T-cell (primary cell): ENCODE measurements at regions not wholly inside any gene's neighbourhood (a gene's known extent, or its start where the extent isn't known, plus 50 kb on each side); places are given as distances from the start of the nearest gene placed in this dataset.

Experiments used
- ATAC-seq, 4 experiments: fragments of 200-7000 bp in 3 of 4; fragments of 150-1000 bp in 1 of 4; cut with Tn5 transposase; replicated peaks in 1 of 4; 1 replicate in 3 of 4; 2 replicates in 1 of 4; pipeline ENCODE4 v1.10.0; 2021; ENCODE audit warnings: moderate library complexity in 3 of 4, mild to moderate bottlenecking in 2 of 4, moderate number of reproducible peaks in 1 of 4
- CTCF ChIA-PET, 2 donors: fragments of 300-600 bp; sonication (Branson Sonifier 250); formaldehyde crosslinking; loops; one replicate each; lab custom pipeline; 2022; ENCODE audit warnings: antibody characterized with exemption in 2 of 2; lab: Charles Lee
- POLR2A ChIA-PET, 2 donors: fragments of 300-600 bp; sonication (Branson Sonifier 250); formaldehyde crosslinking; loops; one replicate each; lab custom pipeline; 2022; ENCODE audit warnings: antibody characterized with exemption in 2 of 2; lab: Charles Lee
- DNase-seq, 35 experiments: peaks; one replicate each; pipeline versions ENCODE4 v3.0.0 to v3.0.0-alpha.2; 2013 to 2023
- H3K27ac ChIP-seq: one replicate; pipeline ENCODE4 v1.5.1; 2013; ENCODE audit warnings: low read length
- H3K27me3 ChIP-seq, 2 experiments: replicated peaks in 1 of 2; 1 replicate in 1 of 2; 2 replicates in 1 of 2; pipeline versions ENCODE4 v1.6.1 to v1.7.0; 2013; ENCODE audit warnings: low read length in 1 of 2, mixed read lengths in 1 of 2; ENCODE audit not compliant: control insufficient read depth in 2 of 2, insufficient read depth in 2 of 2; ENCODE audit errors: extremely low read depth in 1 of 2
- H3K36me3 ChIP-seq, 2 donors: 1 replicate in 1 of 2; 2 replicates in 1 of 2; pipeline versions ENCODE4 v1.6.1 to v1.7.0; 2013; ENCODE audit warnings: low read length in 1 of 2; ENCODE audit not compliant: control insufficient read depth in 2 of 2, insufficient read depth in 1 of 2; ENCODE audit errors: extremely low read depth in 1 of 2
- H3K4me1 ChIP-seq, 2 experiments: 1 replicate in 1 of 2; 2 replicates in 1 of 2; pipeline versions ENCODE4 v1.6.1 to v1.7.0; 2013; ENCODE audit warnings: low read length in 2 of 2, mixed read lengths in 1 of 2; ENCODE audit not compliant: insufficient read depth in 2 of 2, control insufficient read depth in 1 of 2; ENCODE audit errors: extremely low read depth in 1 of 2
- H3K4me3 ChIP-seq, 2 donors: 1 replicate in 1 of 2; 2 replicates in 1 of 2; pipeline versions ENCODE4 v1.5.1 to v1.7.0; 2013; ENCODE audit warnings: mild to moderate bottlenecking in 2 of 2, low read length in 1 of 2, moderate library complexity in 1 of 2; ENCODE audit not compliant: control insufficient read depth in 1 of 2; ENCODE audit errors: extremely low read depth in 1 of 2
- H3K9me3 ChIP-seq: 2 replicates; pipeline ENCODE4 v1.7.0; 2013
- H3K27ac Mint-ChIP-seq, 2 donors: one replicate each; pipeline ENCODE4 v1.8.0; 2020 to 2021; ENCODE audit warnings: mild to moderate bottlenecking in 2 of 2, mixed read lengths in 2 of 2
- H3K27me3 Mint-ChIP-seq, 2 donors: one replicate each; pipeline ENCODE4 v1.8.0; 2021 to 2022; ENCODE audit warnings: mixed read lengths in 2 of 2
- H3K36me3 Mint-ChIP-seq: one replicate; pipeline ENCODE4 v1.8.0; 2021; ENCODE audit warnings: mixed read lengths
- H3K4me1 Mint-ChIP-seq, 3 donors: one replicate each; pipeline ENCODE4 v1.8.0; 2020 to 2022; ENCODE audit warnings: mixed read lengths in 3 of 3, mild to moderate bottlenecking in 1 of 3
- H3K4me3 Mint-ChIP-seq, 3 donors: one replicate each; pipeline ENCODE4 v1.8.0; 2020 to 2022; ENCODE audit warnings: mild to moderate bottlenecking in 3 of 3, mixed read lengths in 3 of 3, moderate library complexity in 3 of 3
- H3K9me3 Mint-ChIP-seq, 3 donors: one replicate each; pipeline ENCODE4 v1.8.0; 2020 to 2022; ENCODE audit warnings: mixed read lengths in 3 of 3
- WGBS: methylation state at CpG from one replicate; pipeline ENCODE4 v1.1.5; 2013; ENCODE audit warnings: missing lambda C conversion rate; ENCODE audit not compliant: insufficient coverage; 5-methylcytosine and 5-hydroxymethylcytosine counted together

DNA sequence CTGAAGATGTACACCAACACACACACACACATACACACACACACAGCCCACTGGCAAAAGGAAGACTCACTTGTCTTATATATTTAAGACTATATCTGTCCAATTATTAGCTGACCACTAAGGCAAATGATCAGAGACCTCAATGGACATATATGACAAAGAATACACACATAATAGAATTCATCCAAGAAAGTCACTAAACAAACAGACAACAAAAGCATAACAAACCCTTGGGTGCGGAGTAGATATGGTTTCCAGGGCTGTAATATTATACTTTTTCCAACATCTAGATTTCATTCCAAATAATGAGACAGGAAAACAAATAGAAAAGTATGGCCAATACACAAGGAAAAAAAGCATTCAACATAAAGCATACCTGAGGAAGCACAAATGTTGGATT lies 72.3 kb upstream of the PRICKLE2 start:
- Mint-ChIP-seq H3K9me3 (peaks cover 5 to 23% (median 12%) of the 10 kb centered on the region in 3 donors), H3K4me1 (no peaks in the 10 kb centered on the region), H3K36me3 (no peaks in the 10 kb centered on the region), H3K27me3 (no peaks in the 10 kb centered on the region), H3K4me3 (no peak overlapping the region), H3K27ac (no peak overlapping the region)
- H3K27ac ChIP-seq, result no peak overlapping the region
- DNase-seq (no peak), ATAC-seq (no peak)
- no peaks in the 10 kb centered on the region for H3K4me1 ChIP-seq
- H3K36me3 ChIP-seq, result no peaks in the 10 kb centered on the region
- ChIA-PET CTCF (no interaction called here), POLR2A (no interaction called here)
- no peaks in the 10 kb centered on the region for H3K9me3 ChIP-seq
- no peaks in the 10 kb centered on the region for H3K27me3 ChIP-seq
- WGBS, result no CpG with 5 or more reads among the region's 1 CpG
- H3K4me3 ChIP-seq, result no peak overlapping the region

- Mint-ChIP-seq H3K4me1 (no peaks in the 10 kb centered on the region), H3K27ac (no peak overlapping the region), H3K36me3 (no peaks in the 10 kb centered on the region), H3K9me3 (peaks cover 5 to 23% (median 12%) of the 10 kb centered on the region in 3 donors), H3K4me3 (no peak overlapping the region), H3K27me3 (no peaks in the 10 kb centered on the region)
- ChIA-PET CTCF (no interaction called here), POLR2A (no interaction called here)
- DNase-seq (no peak), ATAC-seq (no peak)
- Histone ChIP-seq H3K27me3 (no peaks in the 10 kb centered on the region), H3K9me3 (no peaks in the 10 kb centered on the region), H3K36me3 (no peaks in the 10 kb centered on the region), H3K4me1 (no peaks in the 10 kb centered on the region), H3K27ac (no peak overlapping the region), H3K4me3 (no peak overlapping the region)
- WGBS, result 84% methylated on average over 5 of the region's 5 CpGs
These were observed 70.3 kb upstream of the PRICKLE2 start for GRCh38 chr3:64295594-64295993.

DNA sequence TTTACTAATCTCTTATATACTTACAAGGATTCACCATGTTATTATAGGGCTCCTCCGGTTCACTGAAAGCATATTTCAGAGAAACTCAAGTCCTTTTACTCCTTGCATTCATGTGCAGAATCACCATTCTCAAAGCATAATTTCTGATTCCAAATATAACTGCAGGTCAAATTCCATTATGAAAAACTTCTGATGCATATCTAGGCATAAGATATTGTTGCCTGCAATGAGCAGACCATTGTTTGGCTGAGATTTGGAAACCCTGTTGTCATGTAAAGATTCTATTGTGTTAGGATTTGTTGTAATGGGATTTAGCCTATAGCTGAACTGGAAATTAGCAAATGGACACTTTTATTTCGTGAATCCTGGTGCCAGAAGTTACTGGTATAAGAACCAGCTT lies 69.5 kb upstream of the PRICKLE2 start:
- no peak for ATAC-seq
- no peaks in the 10 kb centered on the region for H3K27me3 Mint-ChIP-seq
- POLR2A ChIA-PET, result no interaction called here

GRCh38 chr3:64293121-64293520 lies 67.9 kb upstream of the PRICKLE2 start:
- H3K36me3 Mint-ChIP-seq, result no peaks in the 10 kb centered on the region
- 88% methylated on average over 8 of the region's 9 CpGs for WGBS

More for the DNA sequence above, 69.5 kb upstream of the PRICKLE2 start:
- Histone ChIP-seq H3K4me3 (no peak overlapping the region), H3K27ac (no peak overlapping the region), H3K4me1 (no peaks in the 10 kb centered on the region), H3K27me3 (no peaks in the 10 kb centered on the region), H3K36me3 (no peaks in the 10 kb centered on the region), H3K9me3 (no peaks in the 10 kb centered on the region)
- peaks cover 5 to 23% (median 12%) of the 10 kb centered on the region in 3 donors for H3K9me3 Mint-ChIP-seq
- no peaks in the 10 kb centered on the region for H3K4me1 Mint-ChIP-seq
- no peaks in the 10 kb centered on the region for H3K36me3 Mint-ChIP-seq
- DNase-seq, result no peak
- H3K4me3 Mint-ChIP-seq, result no peak overlapping the region
- no peak overlapping the region for H3K27ac Mint-ChIP-seq
- CTCF ChIA-PET, result no interaction called here
- no CpG with 5 or more reads among the region's 2 CpGs for WGBS

DNA sequence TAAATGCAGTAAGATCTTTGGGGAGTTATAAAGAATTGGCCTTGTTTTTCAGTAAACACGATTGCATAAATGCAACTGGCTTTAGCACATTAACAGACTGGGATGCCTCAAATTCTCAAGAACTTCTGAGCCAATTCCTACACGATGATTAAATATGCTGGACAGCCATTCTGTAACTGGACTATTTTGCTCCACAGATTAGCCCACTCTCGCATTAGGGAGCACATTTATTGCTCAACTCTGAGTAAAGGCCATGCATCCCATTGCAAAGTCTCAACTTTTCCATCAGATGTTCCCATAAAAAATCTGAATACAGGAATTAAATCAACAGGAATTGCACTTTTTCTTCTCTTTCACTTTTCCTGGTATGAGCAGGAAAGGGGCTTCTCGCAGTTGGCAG lies 66.7 kb upstream of the PRICKLE2 start:
- no peak overlapping the region for H3K4me3 Mint-ChIP-seq
- H3K27ac Mint-ChIP-seq, result no peak overlapping the region
- ChIA-PET POLR2A (no interaction called here), CTCF (no interaction called here)
- DNase-seq (no peak), ATAC-seq (no peak)
- H3K27me3 ChIP-seq, result no peaks in the 10 kb centered on the region
- H3K4me1 ChIP-seq, result no peaks in the 10 kb centered on the region
- H3K27ac ChIP-seq, result no peak overlapping the region
- 100% methylated on average over 3 of the region's 4 CpGs for WGBS
- H3K27me3 Mint-ChIP-seq, result no peaks in the 10 kb centered on the region
- H3K9me3 ChIP-seq, result no peaks in the 10 kb centered on the region
- H3K9me3 Mint-ChIP-seq, result peaks cover 0 to 6% (median 4%) of the 10 kb centered on the region in 3 donors
- no peaks in the 10 kb centered on the region for H3K36me3 Mint-ChIP-seq
- H3K4me3 ChIP-seq, result no peak overlapping the region
- H3K36me3 ChIP-seq, result no peaks in the 10 kb centered on the region
- H3K4me1 Mint-ChIP-seq, result no peaks in the 10 kb centered on the region

More at GRCh38 chr3:64293121-64293520, 67.9 kb upstream of the PRICKLE2 start:
- Mint-ChIP-seq H3K9me3 (peaks cover 5 to 15% (median 12%) of the 10 kb centered on the region in 3 donors), H3K4me3 (no peak overlapping the region), H3K27ac (no peak overlapping the region), H3K4me1 (no peaks in the 10 kb centered on the region), H3K27me3 (no peaks in the 10 kb centered on the region)
- no peak for DNase-seq
- H3K36me3 ChIP-seq, result no peaks in the 10 kb centered on the region
- H3K4me1 ChIP-seq, result no peaks in the 10 kb centered on the region
- no peaks in the 10 kb centered on the region for H3K27me3 ChIP-seq
- no peak for ATAC-seq
- ChIA-PET CTCF (no interaction called here), POLR2A (no interaction called here)
- H3K4me3 ChIP-seq, result no peak overlapping the region
- no peaks in the 10 kb centered on the region for H3K9me3 ChIP-seq
- no peak overlapping the region for H3K27ac ChIP-seq

DNA sequence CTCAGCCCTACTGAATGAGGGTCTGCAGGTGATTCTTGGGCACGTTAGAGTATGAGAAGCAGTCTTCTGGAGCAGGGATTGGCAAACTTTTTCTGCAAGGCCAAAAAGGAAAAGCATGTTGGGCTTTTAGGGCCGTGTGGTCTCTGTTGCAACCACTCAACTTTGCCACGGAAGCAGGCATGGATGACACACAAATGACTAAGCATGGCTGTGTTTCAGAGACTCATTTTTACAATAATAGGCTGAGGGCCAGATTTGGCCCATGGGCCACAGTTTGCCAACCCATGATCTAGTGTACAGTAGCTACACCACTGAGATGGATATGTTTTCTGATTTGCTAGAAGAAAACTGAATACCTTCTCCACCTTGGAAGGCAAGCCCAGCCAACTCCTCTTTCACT lies 66.1 kb upstream of the PRICKLE2 start:
- H3K27ac Mint-ChIP-seq, result no peak overlapping the region
- no peaks in the 10 kb centered on the region for H3K27me3 ChIP-seq
- no peak overlapping the region for H3K4me3 ChIP-seq
- H3K4me1 ChIP-seq, result no peaks in the 10 kb centered on the region
- WGBS, result 57% methylated on average over 3 of the region's 3 CpGs
- H3K4me1 Mint-ChIP-seq, result no peaks in the 10 kb centered on the region
- no peaks in the 10 kb centered on the region for H3K9me3 ChIP-seq
- CTCF ChIA-PET, result no interaction called here
- H3K9me3 Mint-ChIP-seq, result no peaks in the 10 kb centered on the region
- H3K27ac ChIP-seq, result no peak overlapping the region
- POLR2A ChIA-PET, result no interaction called here
- DNase-seq (no peak), ATAC-seq (no peak)
- no peaks in the 10 kb centered on the region for H3K36me3 Mint-ChIP-seq
- no peaks in the 10 kb centered on the region for H3K27me3 Mint-ChIP-seq
- H3K36me3 ChIP-seq, result no peaks in the 10 kb centered on the region
- no peak overlapping the region for H3K4me3 Mint-ChIP-seq

DNA sequence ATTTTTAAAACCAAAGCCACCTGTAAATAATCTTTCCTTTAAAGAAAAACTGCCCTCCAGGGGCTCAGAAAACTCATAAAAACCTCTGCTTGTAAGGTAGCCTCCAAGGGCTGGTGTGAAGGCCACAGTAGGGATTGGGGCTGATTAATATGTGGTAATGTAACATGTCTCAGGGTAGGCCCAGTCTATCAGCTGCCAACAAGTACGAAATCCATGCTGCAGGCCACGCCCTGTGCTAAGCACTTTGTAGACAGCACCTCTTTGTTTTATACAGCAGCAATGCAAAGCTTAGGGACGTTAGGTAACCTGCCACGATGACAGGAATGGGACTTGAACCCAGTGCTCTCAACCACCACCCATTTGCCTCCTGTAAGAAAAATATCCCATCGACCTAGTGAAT lies 65.6 kb upstream of the PRICKLE2 start:
- WGBS, result 70% methylated on average over 5 of the region's 5 CpGs
- Histone ChIP-seq H3K9me3 (no peaks in the 10 kb centered on the region), H3K36me3 (no peaks in the 10 kb centered on the region), H3K27ac (no peak overlapping the region), H3K4me1 (no peaks in the 10 kb centered on the region), H3K27me3 (no peaks in the 10 kb centered on the region), H3K4me3 (no peak overlapping the region)
- Mint-ChIP-seq H3K4me1 (no peaks in the 10 kb centered on the region), H3K4me3 (no peak overlapping the region), H3K27ac (no peak overlapping the region), H3K27me3 (no peaks in the 10 kb centered on the region), H3K9me3 (no peaks in the 10 kb centered on the region), H3K36me3 (no peaks in the 10 kb centered on the region)
- ChIA-PET CTCF (no interaction called here), POLR2A (no interaction called here)
- no peak for DNase-seq
- no peak for ATAC-seq
